GM19193 (cell line): ENCODE measurements at regions not wholly inside any gene's neighbourhood (a gene's known extent, or its start where the extent isn't known, plus 50 kb on each side); places are given as distances from the start of the nearest gene placed in this dataset.

Experiments
- POLR2A ChIP-seq: IDR thresholded peaks from 4 replicates; pipeline ENCODE4 v1.6.1; 2011; ENCODE audit not compliant: insufficient read depth, insufficient read length; ENCODE audit errors: extremely low read depth

- TF ChIP-seq POLR2A, result no peak
Measured at GRCh38 chrX:39168609-39169008, 367.4 kb downstream of the MID1IP1 start.

- TF ChIP-seq POLR2A, result no peak
Measured at GRCh38 chrX:39169976-39170375, 368.7 kb downstream of the MID1IP1 start.

DNA sequence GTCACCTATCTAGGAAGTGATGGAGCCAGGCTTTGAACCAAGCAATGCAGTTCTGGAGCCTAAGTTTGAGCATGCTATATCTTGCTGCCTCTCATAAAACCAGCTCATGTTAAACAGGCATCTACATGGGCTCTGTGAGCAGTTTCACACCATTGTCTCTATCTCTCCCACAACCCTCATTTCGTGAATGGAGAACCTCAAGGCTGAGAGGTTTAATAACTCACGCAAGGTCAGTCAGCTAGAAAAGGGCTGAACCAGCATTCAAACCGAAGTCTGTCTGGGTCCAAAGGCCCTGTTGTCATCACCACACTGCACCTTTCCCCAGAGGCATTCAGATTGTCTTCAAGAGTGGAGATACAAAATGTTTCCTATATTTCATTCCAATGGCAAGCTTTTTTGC, 369.2 kb downstream of the MID1IP1 start:
- TF ChIP-seq POLR2A, result no peak

DNA sequence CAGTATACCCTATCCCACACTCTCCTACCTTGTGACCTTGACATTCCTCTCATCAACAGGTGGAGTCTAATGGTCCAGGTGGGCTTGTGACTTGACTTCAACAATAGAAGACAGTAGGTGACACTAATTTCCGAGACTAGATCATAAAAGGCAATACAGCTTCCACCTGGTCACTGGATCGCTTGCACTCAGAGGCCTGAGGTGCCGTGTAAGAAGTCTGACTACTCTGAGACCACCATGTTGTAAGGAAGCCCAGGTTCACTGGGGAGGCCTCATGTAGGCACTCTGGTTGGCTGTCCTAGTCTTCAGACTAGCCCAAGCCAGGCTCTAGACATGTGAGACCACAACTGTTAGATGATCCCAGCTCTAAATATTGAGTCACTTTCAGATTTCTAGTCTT, 370.4 kb downstream of the MID1IP1 start:
- no peak for TF ChIP-seq POLR2A

- no peak for TF ChIP-seq POLR2A
Measured at GRCh38 chrX:39174241-39174771, 373.0 kb downstream of the MID1IP1 start.

- TF ChIP-seq POLR2A, result no peak
Measured at GRCh38 chrX:39174772-39175417, 373.6 kb downstream of the MID1IP1 start.

GRCh38 chrX:39175418-39176057, 374.3 kb downstream of the MID1IP1 start:
- no peak for TF ChIP-seq POLR2A

- TF ChIP-seq POLR2A, result no peak
Measured at GRCh38 chrX:39176105-39176504, 374.8 kb downstream of the MID1IP1 start.

DNA sequence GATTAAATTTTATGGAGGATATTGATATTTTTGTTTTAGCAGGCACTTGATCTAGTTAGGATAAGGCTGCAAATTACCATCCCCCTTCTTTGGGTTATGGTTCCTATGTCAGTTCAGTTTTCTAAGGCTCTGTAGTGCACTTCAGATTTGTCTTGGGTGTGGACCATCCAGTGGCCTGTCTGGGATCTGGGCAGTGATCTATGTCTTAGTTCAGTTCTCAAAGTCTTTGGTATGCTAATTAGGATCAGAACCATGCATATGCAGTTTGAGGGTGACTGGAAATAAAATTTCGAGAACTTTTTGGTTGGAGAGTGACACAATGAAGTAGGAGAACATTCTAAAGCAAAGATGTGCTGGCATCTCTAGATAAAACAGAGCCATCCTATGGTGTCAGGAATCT, 388.2 kb downstream of the MID1IP1 start:
- TF ChIP-seq POLR2A, result no peak

- TF ChIP-seq POLR2A, result no peak
Measured at GRCh38 chrX:39194673-39195072, 393.4 kb downstream of the MID1IP1 start.

DNA sequence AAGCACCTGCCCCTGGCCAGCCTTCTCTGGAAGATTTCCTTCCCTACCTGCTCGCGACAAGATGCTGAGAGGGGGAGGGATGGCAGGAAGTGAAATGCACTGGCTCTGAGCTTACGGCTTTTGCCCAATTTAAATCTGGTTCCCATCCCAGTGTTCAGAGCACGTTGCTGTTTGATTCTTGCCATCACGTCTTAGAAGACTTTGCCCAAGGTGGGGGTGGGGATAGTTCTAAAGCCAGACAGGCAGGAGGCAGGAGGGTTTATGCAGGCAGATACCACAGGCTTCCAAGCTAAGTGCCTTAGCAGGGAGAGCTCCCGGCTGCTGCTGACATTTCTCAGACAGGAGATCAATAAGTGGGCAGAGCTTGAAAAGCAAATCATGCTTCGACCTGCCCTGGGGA, 393.9 kb downstream of the MID1IP1 start:
- no peak for TF ChIP-seq POLR2A

- no peak for TF ChIP-seq POLR2A
Measured at GRCh38 chrX:39196192-39197102, 395.2 kb downstream of the MID1IP1 start.

- no peak for TF ChIP-seq POLR2A
Measured at GRCh38 chrX:39199429-39199828, 398.2 kb downstream of the MID1IP1 start.

GRCh38 chrX:39201305-39201990, 400.2 kb downstream of the MID1IP1 start:
- no peak for TF ChIP-seq POLR2A

GRCh38 chrX:39202641-39203040, 401.4 kb downstream of the MID1IP1 start:
- TF ChIP-seq POLR2A, result no peak
